HepG2 (cell line): ENCODE measurements at regions not wholly inside any gene's neighbourhood (a gene's known extent, or its start where the extent isn't known, plus 50 kb on each side); places are given as distances from the start of the nearest gene placed in this dataset.
"Not testable (repeated sequence)": the region's sequence is repeated elsewhere in the genome, so short reads cannot be mapped to it uniquely, and the experiment has no call there.

Source experiments
- ATAC-seq: fragments of 200-7000 bp; cut with Tn5 transposase; 3 replicates; pipeline ENCODE4 v1.9.1; 2020; ENCODE audit warnings: mild to moderate bottlenecking, moderate library complexity
- BruUV-seq: library from RNA; stranded (reverse); fragments of 400-500 nt; replicated peaks from 2 replicates; lab custom pipeline; 2021; lab: Mats Ljungman, UMichigan
- CTCF ChIA-PET: fragments of 300-600 bp; formaldehyde crosslinking; extraction: SDS; loops from one replicate; lab custom pipeline; 2021; ENCODE audit warnings: low total read pairs, inconsistent platforms, low intra/inter-chr PET ratio; lab: Yijun Ruan, JAX
- POLR2A ChIA-PET: fragments of 350-600 bp; sonication (Branson Sonifier 250); formaldehyde crosslinking; loops from one replicate; lab custom pipeline; 2020; ENCODE audit warnings: antibody characterized with exemption, inconsistent platforms; lab: Yijun Ruan, JAX
- DNase-seq: peaks from one replicate; pipeline ENCODE4 v3.0.0-alpha.2; 2015; ENCODE audit warnings: low spot score
- FAIRE-seq: peaks from 3 replicates; lab custom pipeline; 2011; peaks lifted over from hg19 to GRCh38; lab: Jason Lieb, UNC
- H2AFZ ChIP-seq: one replicate; pipeline ENCODE4 v1.6.1; 2011; ENCODE audit warnings: low read length, inconsistent platforms
- H3K27ac ChIP-seq: fragments of 300-600 bp; 3 replicates; pipeline ENCODE4 v1.8.0; 2011; ENCODE audit warnings: mixed run types, mild to moderate bottlenecking, mixed read lengths, low read length, inconsistent platforms; ENCODE audit not compliant: insufficient read depth; ENCODE audit errors: extremely low read length
- H3K27me3 ChIP-seq, 2 experiments: fragments of 200-600 bp in 1 of 2; 2 replicates in 1 of 2; 3 replicates in 1 of 2; pipeline versions ENCODE4 v1.6.0 to v1.8.0; 2011; ENCODE audit warnings: low read length in 2 of 2, mild to moderate bottlenecking in 2 of 2, moderate library complexity in 2 of 2, inconsistent platforms in 1 of 2; ENCODE audit not compliant: insufficient read depth in 2 of 2, control insufficient read depth in 1 of 2
- H3K36me3 ChIP-seq, 2 experiments: fragments of 200-600 bp in 1 of 2; replicated peaks in 1 of 2; 2 replicates in 1 of 2; 3 replicates in 1 of 2; pipeline versions ENCODE4 v1.5.1 to v1.8.0; 2011; ENCODE audit warnings: low read length in 2 of 2, inconsistent platforms in 1 of 2; ENCODE audit not compliant: insufficient read depth in 2 of 2, control insufficient read depth in 1 of 2
- H3K4me1 ChIP-seq: 2 replicates; pipeline ENCODE4 v1.5.1; 2012; ENCODE audit warnings: low read length, inconsistent platforms; ENCODE audit not compliant: insufficient read depth
- H3K4me2 ChIP-seq: 2 replicates; pipeline ENCODE4 v1.6.0; 2011; ENCODE audit warnings: low read depth, low read length, inconsistent platforms
- H3K4me3 ChIP-seq, 3 experiments: fragments of 200-600 bp in 1 of 3; sonication (generic), shearing (Covaris generic) in 1 of 3; replicated peaks in 1 of 3; 2 replicates each; pipeline ENCODE4 v1.5.1; 2011 to 2016; ENCODE audit warnings: low read length in 3 of 3, inconsistent platforms in 2 of 3, low read depth in 2 of 3, mild to moderate bottlenecking in 2 of 3, control low read depth in 1 of 3, mixed read lengths in 1 of 3; ENCODE audit not compliant: insufficient read depth in 1 of 3
- H3K79me2 ChIP-seq: one replicate; pipeline ENCODE4 v1.6.1; 2011; ENCODE audit warnings: low read length, inconsistent platforms; ENCODE audit not compliant: insufficient read depth
- H3K9ac ChIP-seq: 2 replicates; pipeline ENCODE4 v1.6.0; 2011; ENCODE audit warnings: mild to moderate bottlenecking, low read depth, low read length, inconsistent platforms; ENCODE audit not compliant: insufficient read depth
- H3K9me3 ChIP-seq: 2 replicates; pipeline ENCODE4 v1.5.1; 2012; ENCODE audit warnings: mild to moderate bottlenecking, low read length
- H4K20me1 ChIP-seq: 2 replicates; pipeline ENCODE4 v1.6.0; 2011; ENCODE audit warnings: inconsistent platforms, mild to moderate bottlenecking, low read length, moderate library complexity; ENCODE audit not compliant: insufficient read depth
- ERF ChIP-seq: IDR thresholded peaks from 2 replicates; pipeline ENCODE4 v1.6.1; 2018; ENCODE audit warnings: missing biosample characterization, missing genetic modification reagents
- NFE2 ChIP-seq: sonication (generic); formaldehyde crosslinking; IDR thresholded peaks from 2 replicates; pipeline ENCODE4 v1.4.0; 2020; ENCODE audit warnings: missing genetic modification reagents
- REL ChIP-seq: sonication (generic); formaldehyde crosslinking; conservative IDR thresholded peaks from 2 replicates; pipeline ENCODE4 v1.8.0; 2022; ENCODE audit warnings: mild to moderate bottlenecking, missing genetic modification reagents, moderate library complexity
- SYNCRIP ChIP-seq: fragments of 200-400 bp; formaldehyde crosslinking; IDR thresholded peaks from 2 replicates; pipeline ENCODE4 v1.6.1; 2018; ENCODE audit warnings: mild to moderate bottlenecking, low read depth, low read length; ENCODE audit not compliant: insufficient read depth
- ZNF431 ChIP-seq: sonication (generic); formaldehyde crosslinking; IDR thresholded peaks from 2 replicates; pipeline ENCODE4 v1.9.0; 2022; ENCODE audit warnings: missing genetic modification reagents, low read depth, mild to moderate bottlenecking, borderline replicate concordance
- ZNF749 ChIP-seq: sonication (generic); formaldehyde crosslinking; IDR thresholded peaks from 2 replicates; pipeline ENCODE4 v1.8.0; 2022; ENCODE audit warnings: mild to moderate bottlenecking, missing genetic modification reagents, moderate library complexity, borderline replicate concordance
- WGBS: methylation state at CpG from one replicate; pipeline ENCODE4 v1.1.6; 2017; ENCODE audit warnings: low lambda C conversion rate; 5-methylcytosine and 5-hydroxymethylcytosine counted together
- in situ Hi-C: cut with HindIII; loops from 2 replicates; pipeline ENCODE4 v1.10.0; 2017; ENCODE audit warnings: low pct_unique_long_range_greater_than_20kb; ENCODE audit not compliant: extremely low pct_ligation_motif_present
- intact Hi-C: fragments of 100-400 bp; cut with micrococcal nuclease; formaldehyde crosslinking; loops from one replicate; pipeline ENCODE4 v1.10.0; 2022; ENCODE audit not compliant: unreplicated experiment
- TF ChIP-seq, protein P1 (sequence below): sonication (generic); formaldehyde crosslinking; IDR thresholded peaks from 2 replicates; pipeline ENCODE4 v1.9.0; 2021; ENCODE audit warnings: missing genetic modification reagents, mild to moderate bottlenecking, borderline replicate concordance

DNA sequence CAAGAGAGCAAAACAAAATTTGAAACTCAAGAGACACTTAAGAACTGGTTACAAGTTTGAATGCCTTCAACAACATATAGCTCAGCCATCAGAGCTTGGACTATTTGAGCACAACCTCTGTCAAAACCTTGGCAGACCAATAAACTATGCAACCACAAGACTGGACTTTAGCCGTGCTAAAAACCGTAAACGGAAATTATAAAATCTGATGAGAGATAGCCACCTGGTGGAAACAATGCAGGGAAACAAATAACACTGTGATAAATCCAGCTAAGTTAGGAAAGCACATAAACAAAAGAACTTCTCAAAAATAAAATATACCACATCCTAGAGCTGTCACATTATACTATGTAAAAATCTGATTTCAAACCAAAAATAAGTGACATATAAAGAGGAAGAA, 1074.2 kb upstream of the NOVA1 start:
- intact Hi-C loops = no loop called here
- no peaks in the 10 kb centered on the region for H3K79me2 ChIP-seq
- no peaks in the 10 kb centered on the region for H3K27me3 ChIP-seq
- no peaks in the 10 kb centered on the region for H3K36me3 ChIP-seq
- CTCF ChIA-PET = no interaction called here
- no peak for ATAC-seq
- POLR2A ChIA-PET = no interaction called here
- no peak overlapping the region for H3K4me3 ChIP-seq
- in situ Hi-C loops = no loop called here
- no peak overlapping the region for H3K27ac ChIP-seq
- H4K20me1 ChIP-seq = no peaks in the 10 kb centered on the region
- no peak overlapping the region for H3K9ac ChIP-seq
- H3K9me3 ChIP-seq = peaks cover 69% of the 10 kb centered on the region
- H3K4me1 ChIP-seq = no peaks in the 10 kb centered on the region
- no peak overlapping the region for H3K4me2 ChIP-seq
- WGBS = 2% methylated on average over 3 of the region's 3 CpGs
- H2AFZ ChIP-seq = no peak overlapping the region
- TF ChIP-seq NFE2 (CRISPR knock-in tag) = no peak
- TF ChIP-seq, protein P1, sequence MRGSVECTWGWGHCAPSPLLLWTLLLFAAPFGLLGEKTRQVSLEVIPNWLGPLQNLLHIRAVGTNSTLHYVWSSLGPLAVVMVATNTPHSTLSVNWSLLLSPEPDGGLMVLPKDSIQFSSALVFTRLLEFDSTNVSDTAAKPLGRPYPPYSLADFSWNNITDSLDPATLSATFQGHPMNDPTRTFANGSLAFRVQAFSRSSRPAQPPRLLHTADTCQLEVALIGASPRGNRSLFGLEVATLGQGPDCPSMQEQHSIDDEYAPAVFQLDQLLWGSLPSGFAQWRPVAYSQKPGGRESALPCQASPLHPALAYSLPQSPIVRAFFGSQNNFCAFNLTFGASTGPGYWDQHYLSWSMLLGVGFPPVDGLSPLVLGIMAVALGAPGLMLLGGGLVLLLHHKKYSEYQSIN (CRISPR knock-in tag) = no peak
- TF ChIP-seq REL = no peak
- no peak for TF ChIP-seq ZNF431 (CRISPR knock-in tag)
- TF ChIP-seq ZNF749 (CRISPR knock-in tag) = no peak
- TF ChIP-seq ERF (CRISPR knock-in tag) = no peak
- no peak for TF ChIP-seq SYNCRIP
- no TSS peak for BruUV-seq
- FAIRE-seq = no peak
- DNase-seq = no peak

DNA sequence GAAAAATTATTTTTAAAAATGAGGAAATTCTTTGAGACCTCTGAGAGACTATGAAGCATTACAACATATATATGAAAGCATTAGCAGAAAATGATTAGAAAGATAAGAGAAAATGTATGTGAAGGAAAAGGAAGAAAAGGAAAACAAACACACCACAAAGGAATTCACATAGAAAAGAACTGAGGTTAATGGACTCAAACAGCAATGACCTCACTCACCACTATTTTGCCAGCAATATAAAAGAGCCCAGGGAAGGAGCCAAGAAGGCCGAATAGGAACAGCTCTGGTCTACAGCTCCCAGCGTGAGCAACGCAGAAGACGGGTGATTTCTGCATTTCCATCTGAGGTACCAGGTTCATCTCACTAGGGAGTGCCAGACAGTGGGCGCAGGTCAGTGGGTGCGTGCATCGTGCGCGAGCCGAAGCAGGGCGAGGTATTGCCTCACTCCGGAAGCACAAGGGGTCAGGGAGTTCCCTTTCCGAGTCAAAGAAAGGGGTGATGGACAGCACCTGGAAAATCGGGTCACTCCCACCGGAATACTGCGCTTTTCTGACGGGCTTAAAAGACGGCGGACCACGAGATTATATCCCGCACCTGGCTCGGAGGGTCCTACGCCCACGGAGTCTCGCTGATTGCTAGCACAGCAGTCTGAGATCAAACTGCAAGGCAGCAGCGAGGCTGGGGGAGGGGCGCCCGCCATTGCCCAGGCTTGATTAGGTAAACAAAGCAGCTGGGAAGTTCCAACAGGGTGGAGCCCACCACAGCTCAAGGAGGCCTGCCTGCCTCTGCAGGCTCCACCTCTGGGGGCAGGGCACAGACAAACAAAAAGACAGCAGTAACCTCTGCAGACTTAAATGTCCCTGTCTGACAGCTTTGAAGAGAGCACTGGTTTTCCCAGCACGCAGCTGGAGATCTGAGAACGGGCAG, 1075.2 kb upstream of the NOVA1 start:
- in situ Hi-C loops, H3K27me3 ChIP-seq, H3K4me2 ChIP-seq, FAIRE-seq, ATAC-seq, H2AFZ ChIP-seq, H3K36me3 ChIP-seq, H3K4me1 ChIP-seq, H3K27ac ChIP-seq, CTCF ChIA-PET, BruUV-seq, POLR2A ChIA-PET, DNase-seq, H3K4me3 ChIP-seq, H3K79me2 ChIP-seq, H4K20me1 ChIP-seq, intact Hi-C loops, H3K9ac ChIP-seq: not testable (repeated sequence)
- H3K9me3 ChIP-seq = peaks cover 59% of the 10 kb centered on the region
- 59% methylated on average over 29 of the region's 30 CpGs for WGBS
